ENCODE measurements at regions not wholly inside any gene's neighbourhood (a gene's known extent, or its start where the extent isn't known, plus 50 kb on each side); places are given as distances from the start of the nearest gene placed in this dataset.
"Not testable (repeated sequence)": the region's sequence is repeated elsewhere in the genome, so short reads cannot be mapped to it uniquely, and the experiment has no call there.

DNA sequence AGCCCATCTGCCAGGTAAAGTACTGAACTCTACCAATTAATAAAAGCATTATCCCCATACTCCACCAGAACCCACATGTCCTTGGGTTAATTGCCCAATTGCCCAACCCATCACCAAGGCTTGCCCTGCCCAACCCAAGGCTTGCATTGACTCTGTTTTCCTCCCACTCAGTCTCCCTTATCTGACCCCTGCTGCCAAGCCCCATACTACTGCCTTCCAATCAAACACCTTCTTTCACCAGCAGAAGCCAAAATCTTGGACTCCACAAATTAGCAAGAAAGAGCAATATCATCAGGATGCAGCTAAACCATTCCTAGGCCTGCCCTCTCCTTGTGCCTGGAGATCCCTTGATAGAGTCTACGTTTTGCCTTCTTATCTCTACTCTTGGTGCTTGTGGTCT, 602.9 kb downstream of the NTRK3 start:
- no peak for DNase-seq
- Histone ChIP-seq H3K36me3 (ENCODE audit: control insufficient read depth, insufficient read depth, low read length) (no peaks in the 10 kb centered on the region), H3K27me3 (ENCODE audit: control insufficient read depth, insufficient read depth, low read length) (no peaks in the 10 kb centered on the region), H3K9me3 (ENCODE audit: control insufficient read depth, insufficient read depth, low read length) (no peaks in the 10 kb centered on the region), H3K27ac (ENCODE audit: low read length) (no peak overlapping the region), H3K4me3 (ENCODE audit: low read length) (no peak overlapping the region), H3K4me1 (ENCODE audit: control insufficient read depth, insufficient read depth, low read length) (no peaks in the 10 kb centered on the region)
- intact Hi-C loops (cut with micrococcal nuclease), result no loop called here
- no peak overlapping the region for H3K4me3 Mint-ChIP-seq
- TF ChIP-seq, protein P1, sequence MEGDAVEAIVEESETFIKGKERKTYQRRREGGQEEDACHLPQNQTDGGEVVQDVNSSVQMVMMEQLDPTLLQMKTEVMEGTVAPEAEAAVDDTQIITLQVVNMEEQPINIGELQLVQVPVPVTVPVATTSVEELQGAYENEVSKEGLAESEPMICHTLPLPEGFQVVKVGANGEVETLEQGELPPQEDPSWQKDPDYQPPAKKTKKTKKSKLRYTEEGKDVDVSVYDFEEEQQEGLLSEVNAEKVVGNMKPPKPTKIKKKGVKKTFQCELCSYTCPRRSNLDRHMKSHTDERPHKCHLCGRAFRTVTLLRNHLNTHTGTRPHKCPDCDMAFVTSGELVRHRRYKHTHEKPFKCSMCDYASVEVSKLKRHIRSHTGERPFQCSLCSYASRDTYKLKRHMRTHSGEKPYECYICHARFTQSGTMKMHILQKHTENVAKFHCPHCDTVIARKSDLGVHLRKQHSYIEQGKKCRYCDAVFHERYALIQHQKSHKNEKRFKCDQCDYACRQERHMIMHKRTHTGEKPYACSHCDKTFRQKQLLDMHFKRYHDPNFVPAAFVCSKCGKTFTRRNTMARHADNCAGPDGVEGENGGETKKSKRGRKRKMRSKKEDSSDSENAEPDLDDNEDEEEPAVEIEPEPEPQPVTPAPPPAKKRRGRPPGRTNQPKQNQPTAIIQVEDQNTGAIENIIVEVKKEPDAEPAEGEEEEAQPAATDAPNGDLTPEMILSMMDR (IDR thresholded peaks at IDR 0.05), result no peak
- no peaks in the 10 kb centered on the region for H3K27me3 Mint-ChIP-seq (ENCODE audit: low read depth in 2 of 2)
- WGBS (ENCODE audit: insufficient coverage), result 50% methylated on average over 1 of the region's 1 CpG
- H3K36me3 Mint-ChIP-seq, result no peaks in the 10 kb centered on the region
- no peaks in the 10 kb centered on the region for H3K4me1 Mint-ChIP-seq
- H3K9me3 Mint-ChIP-seq, result peaks cover 2 to 12% of the 10 kb centered on the region in 2 donors
- no peak overlapping the region for H3K27ac Mint-ChIP-seq
- no peak for ATAC-seq

DNA sequence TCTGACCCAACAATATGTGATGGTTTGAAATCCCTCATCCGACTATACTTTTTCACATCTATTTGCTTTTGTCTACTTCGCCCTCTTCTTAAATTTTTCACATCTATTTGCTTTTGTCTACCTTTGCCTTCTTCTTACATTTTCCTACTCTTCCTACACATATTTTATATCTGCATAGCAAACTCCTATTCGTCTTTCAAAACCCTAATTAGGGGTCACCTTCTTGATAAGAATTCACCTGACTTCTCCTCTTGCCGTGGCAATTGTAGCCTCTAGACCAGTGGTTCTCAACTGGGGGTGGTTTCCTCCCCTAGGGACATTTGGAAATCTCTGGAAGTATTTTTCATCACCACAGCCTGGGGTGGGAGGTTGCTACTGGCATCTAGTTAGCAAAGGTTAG, 607.4 kb downstream of the NTRK3 start:
- no peaks in the 10 kb centered on the region for H3K4me1 ChIP-seq (ENCODE audit: control insufficient read depth, insufficient read depth, low read length)
- no peak overlapping the region for H3K27ac Mint-ChIP-seq
- no peaks in the 10 kb centered on the region for H3K9me3 ChIP-seq (ENCODE audit: control insufficient read depth, insufficient read depth, low read length)
- peaks cover 7 to 11% of the 10 kb centered on the region in 2 donors for H3K9me3 Mint-ChIP-seq
- no peak overlapping the region for H3K4me3 Mint-ChIP-seq
- no peak overlapping the region for H3K4me3 ChIP-seq (ENCODE audit: low read length)
- no peaks in the 10 kb centered on the region for H3K27me3 ChIP-seq (ENCODE audit: control insufficient read depth, insufficient read depth, low read length)
- H3K36me3 Mint-ChIP-seq, result no peaks in the 10 kb centered on the region
- intact Hi-C loops (cut with micrococcal nuclease), result no loop called here
- DNase-seq (no peak), ATAC-seq (no peak)
- TF ChIP-seq, protein P1 (IDR thresholded peaks at IDR 0.05), result no peak
- no peak overlapping the region for H3K27ac ChIP-seq (ENCODE audit: low read length)
- H3K36me3 ChIP-seq (ENCODE audit: control insufficient read depth, insufficient read depth, low read length), result no peaks in the 10 kb centered on the region
- H3K27me3 Mint-ChIP-seq (ENCODE audit: low read depth in 2 of 2), result no peaks in the 10 kb centered on the region
- no peaks in the 10 kb centered on the region for H3K4me1 Mint-ChIP-seq
- 85% methylated on average over 4 of the region's 4 CpGs for WGBS (ENCODE audit: insufficient coverage)

DNA sequence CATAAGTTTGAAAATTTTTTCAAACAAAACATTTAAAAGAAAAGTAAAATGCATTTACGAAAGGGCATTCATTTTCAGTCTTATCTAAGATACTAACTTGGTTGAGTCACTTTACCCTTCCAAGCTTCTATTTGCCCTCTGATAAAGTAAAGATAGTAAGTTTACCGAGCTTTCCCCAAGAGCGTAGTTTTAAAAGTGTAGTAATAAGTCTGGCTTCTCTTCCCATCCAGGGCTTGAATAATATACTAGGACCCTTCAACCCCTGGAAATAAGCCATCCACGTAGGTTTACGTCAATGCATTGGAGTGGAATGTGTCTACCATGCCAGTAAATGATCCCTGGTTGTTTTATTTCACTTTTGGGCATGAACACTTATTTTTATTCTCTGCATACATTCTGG, 608.3 kb downstream of the NTRK3 start:
- no peaks in the 10 kb centered on the region for H3K4me1 ChIP-seq (ENCODE audit: control insufficient read depth, insufficient read depth, low read length)
- no peak for ATAC-seq
- WGBS (ENCODE audit: insufficient coverage), result 82% methylated on average over 3 of the region's 5 CpGs

DNA sequence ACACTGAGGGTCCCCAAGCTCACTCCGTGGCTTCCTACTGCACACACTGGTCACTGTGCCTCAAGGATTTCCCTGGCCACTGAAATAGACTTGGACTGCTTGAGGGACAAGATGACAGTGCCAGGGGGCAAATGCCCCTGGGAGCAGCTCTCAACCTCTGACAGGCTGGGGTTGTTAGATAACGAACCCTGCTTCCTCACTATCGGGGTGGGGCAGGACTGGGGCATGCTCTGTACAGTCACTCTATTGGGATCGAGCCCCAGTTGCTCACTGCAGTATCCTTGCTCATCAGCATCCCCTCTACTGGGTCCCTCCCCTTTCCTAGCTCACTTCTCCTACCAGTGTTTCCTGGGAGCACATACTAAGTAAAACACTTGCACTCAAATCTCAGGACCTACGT, 610.8 kb downstream of the NTRK3 start:
- no peak overlapping the region for H3K27ac ChIP-seq (ENCODE audit: low read length)
- Mint-ChIP-seq H3K9me3 (peaks cover 5% of the 10 kb centered on the region in 2 donors), H3K4me1 (no peaks in the 10 kb centered on the region), H3K27ac (no peak overlapping the region), H3K27me3 (ENCODE audit: low read depth in 2 of 2) (no peaks in the 10 kb centered on the region), H3K4me3 (no peak overlapping the region), H3K36me3 (no peaks in the 10 kb centered on the region)
- H3K9me3 ChIP-seq (ENCODE audit: control insufficient read depth, insufficient read depth, low read length), result no peaks in the 10 kb centered on the region
- no peak overlapping the region for H3K4me3 ChIP-seq (ENCODE audit: low read length)
- 61% methylated on average over 5 of the region's 5 CpGs for WGBS (ENCODE audit: insufficient coverage)
- H3K27me3 ChIP-seq (ENCODE audit: control insufficient read depth, insufficient read depth, low read length), result no peaks in the 10 kb centered on the region
- no peaks in the 10 kb centered on the region for H3K36me3 ChIP-seq (ENCODE audit: control insufficient read depth, insufficient read depth, low read length)
- no peak for DNase-seq
- ATAC-seq, result no peak
- H3K4me1 ChIP-seq (ENCODE audit: control insufficient read depth, insufficient read depth, low read length), result no peaks in the 10 kb centered on the region
- TF ChIP-seq, protein P1 (IDR thresholded peaks at IDR 0.05), result no peak
- intact Hi-C loops (cut with micrococcal nuclease), result no loop called here

More for the DNA sequence above, 608.3 kb downstream of the NTRK3 start:
- Mint-ChIP-seq H3K27ac (no peak overlapping the region), H3K36me3 (no peaks in the 10 kb centered on the region), H3K27me3 (ENCODE audit: low read depth in 2 of 2) (no peaks in the 10 kb centered on the region), H3K4me1 (no peaks in the 10 kb centered on the region), H3K9me3 (peaks cover 5 to 9% of the 10 kb centered on the region in 2 donors), H3K4me3 (no peak overlapping the region)
- Histone ChIP-seq H3K9me3 (ENCODE audit: control insufficient read depth, insufficient read depth, low read length) (no peaks in the 10 kb centered on the region), H3K27ac (ENCODE audit: low read length) (no peak overlapping the region), H3K36me3 (ENCODE audit: control insufficient read depth, insufficient read depth, low read length) (no peaks in the 10 kb centered on the region), H3K4me3 (ENCODE audit: low read length) (no peak overlapping the region), H3K27me3 (ENCODE audit: control insufficient read depth, insufficient read depth, low read length) (no peaks in the 10 kb centered on the region)
- DNase-seq, result no peak
- intact Hi-C loops (cut with micrococcal nuclease), result no loop called here
- TF ChIP-seq, protein P1 (IDR thresholded peaks at IDR 0.05), result no peak

DNA sequence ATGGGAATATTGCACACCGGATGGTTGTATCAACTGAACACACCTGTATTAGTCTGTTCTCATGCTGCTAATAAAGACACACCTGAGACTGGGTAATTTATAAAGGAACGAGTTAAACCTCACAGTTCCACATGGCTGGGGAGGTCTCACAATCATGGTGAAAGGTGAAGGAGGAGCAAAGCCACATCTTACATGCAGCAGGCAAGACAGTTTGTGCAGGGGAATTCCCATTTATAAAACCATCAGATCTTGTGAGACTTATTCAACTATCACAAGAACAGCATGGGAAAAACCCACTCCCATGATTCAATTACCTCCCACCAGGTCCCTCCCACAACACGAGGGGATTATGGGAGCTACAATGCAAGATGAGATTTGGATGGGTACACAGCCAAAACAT, 613.5 kb downstream of the NTRK3 start:
- H3K9me3 Mint-ChIP-seq; intact Hi-C loops (cut with micrococcal nuclease); H3K27me3 ChIP-seq (ENCODE audit: control insufficient read depth, insufficient read depth, low read length); ATAC-seq; H3K36me3 Mint-ChIP-seq; H3K36me3 ChIP-seq (ENCODE audit: control insufficient read depth, insufficient read depth, low read length); H3K4me1 Mint-ChIP-seq; H3K4me1 ChIP-seq (ENCODE audit: control insufficient read depth, insufficient read depth, low read length); H3K27ac Mint-ChIP-seq; H3K4me3 ChIP-seq (ENCODE audit: low read length); H3K9me3 ChIP-seq (ENCODE audit: control insufficient read depth, insufficient read depth, low read length); H3K27ac ChIP-seq (ENCODE audit: low read length); H3K27me3 Mint-ChIP-seq (ENCODE audit: low read depth in 2 of 2); H3K4me3 Mint-ChIP-seq: not testable (repeated sequence)
- peak in 1 of 2 donors; percentile 36 for DNase-seq
- WGBS (ENCODE audit: insufficient coverage), result 86% methylated on average over 1 of the region's 3 CpGs

All from natural killer cell (primary cell).